Heart left ventricle (tissue), 16 donors: ENCODE measurements at regions not wholly inside any gene's neighbourhood (a gene's known extent, or its start where the extent isn't known, plus 50 kb on each side); places are given as distances from the start of the nearest gene placed in this dataset.

Source experiments
- ATAC-seq, 4 donors: fragments of 200-7000 bp; cut with Tn5 transposase; one replicate each; pipeline ENCODE4 v1.9.1; 2020 to 2022; ENCODE audit warnings: moderate library complexity in 4 of 4, mild to moderate bottlenecking in 3 of 4, moderate number of reproducible peaks in 1 of 4
- DNase-seq, 5 donors: peaks; one replicate each; pipeline ENCODE4 v3.0.0-alpha.2; 2020
- H3K27ac ChIP-seq, 12 donors: fragments of 200-600 bp; sonication (generic) in 4 of 12; one replicate each; pipeline versions ENCODE4 v1.5.0 to v1.8.0; 2016 to 2022; ENCODE audit warnings: mild to moderate bottlenecking in 2 of 12
- H3K27me3 ChIP-seq, 9 donors: fragments of 200-600 bp; sonication (generic) in 2 of 9; one replicate each; pipeline versions ENCODE4 v1.5.1 to v1.8.0; 2016 to 2022; ENCODE audit warnings: mild to moderate bottlenecking in 3 of 9
- H3K36me3 ChIP-seq, 9 donors: fragments of 200-600 bp; sonication (generic) in 2 of 9; one replicate each; pipeline versions ENCODE4 v1.5.0 to v1.8.0; 2018 to 2022; ENCODE audit warnings: mild to moderate bottlenecking in 2 of 9
- H3K4me1 ChIP-seq, 12 donors: fragments of 200-600 bp; sonication (generic) in 4 of 12; one replicate each; pipeline versions ENCODE4 v1.5.0 to v1.8.0; 2016 to 2022; ENCODE audit warnings: mild to moderate bottlenecking in 3 of 12
- H3K4me3 ChIP-seq, 12 donors: fragments of 200-600 bp; sonication (generic) in 4 of 12; one replicate each; pipeline versions ENCODE4 v1.5.0 to v1.8.0; 2017 to 2022; ENCODE audit warnings: mild to moderate bottlenecking in 9 of 12, moderate library complexity in 4 of 12
- H3K9me3 ChIP-seq, 12 donors: fragments of 200-600 bp; sonication (generic) in 4 of 12; one replicate each; pipeline versions ENCODE4 v1.5.0 to v1.8.0; 2016 to 2022; ENCODE audit warnings: mild to moderate bottlenecking in 1 of 12
- POLR2A ChIP-seq, 2 donors: fragments of 450-650 bp; IDR thresholded peaks; one replicate each; pipeline ENCODE4 v1.6.1; 2017; ENCODE audit warnings: antibody characterized with exemption in 2 of 2, mild to moderate bottlenecking in 2 of 2, moderate library complexity in 2 of 2
- WGBS, 4 donors: extraction: QIAGEN DNeasy Blood & Tissue Kit in 2 of 4; methylation state at CpG; one replicate each; pipeline versions ENCODE4 v1.1.5 to v1.1.7; 2013 to 2018; 5-methylcytosine and 5-hydroxymethylcytosine counted together
- intact Hi-C, 10 donors: fragments of 100-400 bp; cut with DNase I; formaldehyde crosslinking; loops; one replicate each; pipeline versions ENCODE4 v1.11.1 to v1.14.2; 2022
- TF ChIP-seq, protein P1 (sequence below), 12 donors: fragments of 200-600 bp; sonication (generic) in 4 of 12; IDR thresholded peaks; one replicate each; pipeline versions ENCODE4 v1.5.0 to v1.8.0; 2018 to 2022; ENCODE audit warnings: antibody characterized with exemption in 12 of 12, mild to moderate bottlenecking in 5 of 12
- donor health status: ischemic (EF 13 %, LVEDD 7.1; RV severe dilation, severe dysfunction).
- donor health status: healthy with polysubstance abuse.
- donor health status: DM: no; HTN: yes; CAD: no.
- donor health status: DM: no; HTN: no; CAD: no.
- donor health status: ischemic (EF 25% LVEDD 6.9; RV normal size, moderate dysfunction).
- donor health status: ischemic (EF 25% LVEDD 5.7; RV mildly dilated, moderate dysfunction).
- donor health status: healthy.
- donor health status: DM: yes; HTN: yes; CAD: no.
- donor health status: ischemic (EF 35%, LVEDD 5.7; RV mildly dilated, moderate dysfunction).
- donor health status: nonischemic (EF 11% LVEDD 7.7; RV severe dilation, severe dysfunction).
- donor health status: DM: yes; HTN: yes; CAD: no.
- donor health status: PGD.
- donor health status: ischemic (EF 29% LVEDD 5.4; RV normal size, mild dysfunction).
- donor health status: nonischemic (EF 23%, LVEDD 6.1; RV moderate dilation, normal function).

DNA sequence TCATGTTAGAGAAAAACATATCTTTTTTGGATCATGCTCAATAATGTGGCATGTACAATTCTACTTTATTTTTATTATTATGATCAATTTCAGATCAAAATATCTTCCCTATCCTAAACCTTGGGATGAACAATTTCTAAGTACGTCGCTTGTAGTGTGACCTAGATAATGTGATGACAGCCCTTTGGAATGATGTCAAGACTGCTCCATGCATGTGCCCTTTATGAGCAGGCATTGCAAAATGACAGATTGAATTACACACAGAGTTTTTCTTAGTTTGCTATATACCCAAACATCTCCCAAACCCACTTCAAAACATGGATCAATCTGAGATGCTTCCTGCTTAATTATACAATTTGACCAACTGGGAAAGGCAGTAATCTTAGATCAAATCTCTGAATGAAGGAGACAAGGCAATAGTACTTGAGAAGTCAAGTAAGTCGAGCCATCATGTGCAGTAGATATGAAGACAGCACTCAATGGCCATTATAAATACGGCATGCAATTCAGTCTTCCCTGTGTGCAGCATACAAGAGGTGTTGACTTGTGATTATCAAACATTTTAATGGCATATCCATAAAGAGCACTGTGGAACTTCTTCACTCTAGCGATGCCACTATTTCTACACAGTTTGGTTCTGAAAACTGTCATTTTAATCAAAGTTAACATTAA, 294.8 kb downstream of the RNF144B start:
- Histone ChIP-seq H3K27ac (no peak overlapping the region), H3K36me3 (no peaks in the 10 kb centered on the region), H3K9me3 (peaks cover 0 to 8% (median 0%) of the 10 kb centered on the region in 12 donors), H3K4me1 (no peaks in the 10 kb centered on the region), H3K27me3 (no peaks in the 10 kb centered on the region), H3K4me3 (no peak overlapping the region)
- DNase-seq (no peak), ATAC-seq (no peak)
- intact Hi-C loops = no loop called here
- TF ChIP-seq, protein P1, sequence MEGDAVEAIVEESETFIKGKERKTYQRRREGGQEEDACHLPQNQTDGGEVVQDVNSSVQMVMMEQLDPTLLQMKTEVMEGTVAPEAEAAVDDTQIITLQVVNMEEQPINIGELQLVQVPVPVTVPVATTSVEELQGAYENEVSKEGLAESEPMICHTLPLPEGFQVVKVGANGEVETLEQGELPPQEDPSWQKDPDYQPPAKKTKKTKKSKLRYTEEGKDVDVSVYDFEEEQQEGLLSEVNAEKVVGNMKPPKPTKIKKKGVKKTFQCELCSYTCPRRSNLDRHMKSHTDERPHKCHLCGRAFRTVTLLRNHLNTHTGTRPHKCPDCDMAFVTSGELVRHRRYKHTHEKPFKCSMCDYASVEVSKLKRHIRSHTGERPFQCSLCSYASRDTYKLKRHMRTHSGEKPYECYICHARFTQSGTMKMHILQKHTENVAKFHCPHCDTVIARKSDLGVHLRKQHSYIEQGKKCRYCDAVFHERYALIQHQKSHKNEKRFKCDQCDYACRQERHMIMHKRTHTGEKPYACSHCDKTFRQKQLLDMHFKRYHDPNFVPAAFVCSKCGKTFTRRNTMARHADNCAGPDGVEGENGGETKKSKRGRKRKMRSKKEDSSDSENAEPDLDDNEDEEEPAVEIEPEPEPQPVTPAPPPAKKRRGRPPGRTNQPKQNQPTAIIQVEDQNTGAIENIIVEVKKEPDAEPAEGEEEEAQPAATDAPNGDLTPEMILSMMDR (IDR thresholded peaks at IDR 0.05) = no peak
- TF ChIP-seq POLR2A (IDR thresholded peaks at IDR 0.05) = no peak
- WGBS, 4 donors = 30 to 40% (median 33%) methylated on average over 5 of the region's 5 CpGs

DNA sequence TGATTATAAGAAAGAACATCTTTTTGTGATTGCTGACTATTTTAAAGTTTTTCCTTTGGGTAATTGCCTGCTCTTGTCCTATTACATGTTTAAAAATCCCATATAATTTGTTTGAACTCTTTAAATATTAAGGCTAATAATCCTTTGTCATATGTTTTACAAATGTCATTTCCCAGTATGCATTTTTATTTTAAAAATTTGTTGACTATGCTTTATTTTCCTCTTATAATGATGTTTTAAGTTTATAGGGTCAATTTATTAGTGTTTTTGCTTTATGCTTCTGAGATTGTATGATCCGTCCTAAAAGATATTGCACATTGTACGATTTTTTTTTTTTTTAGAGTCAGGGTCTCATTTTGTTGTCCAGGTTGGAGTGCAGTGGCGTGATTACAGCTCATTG, 297.2 kb downstream of the RNF144B start:
- no peak for ATAC-seq
- TF ChIP-seq POLR2A (IDR thresholded peaks at IDR 0.05) = no peak
- TF ChIP-seq, protein P1 (IDR thresholded peaks at IDR 0.05) = no peak

DNA sequence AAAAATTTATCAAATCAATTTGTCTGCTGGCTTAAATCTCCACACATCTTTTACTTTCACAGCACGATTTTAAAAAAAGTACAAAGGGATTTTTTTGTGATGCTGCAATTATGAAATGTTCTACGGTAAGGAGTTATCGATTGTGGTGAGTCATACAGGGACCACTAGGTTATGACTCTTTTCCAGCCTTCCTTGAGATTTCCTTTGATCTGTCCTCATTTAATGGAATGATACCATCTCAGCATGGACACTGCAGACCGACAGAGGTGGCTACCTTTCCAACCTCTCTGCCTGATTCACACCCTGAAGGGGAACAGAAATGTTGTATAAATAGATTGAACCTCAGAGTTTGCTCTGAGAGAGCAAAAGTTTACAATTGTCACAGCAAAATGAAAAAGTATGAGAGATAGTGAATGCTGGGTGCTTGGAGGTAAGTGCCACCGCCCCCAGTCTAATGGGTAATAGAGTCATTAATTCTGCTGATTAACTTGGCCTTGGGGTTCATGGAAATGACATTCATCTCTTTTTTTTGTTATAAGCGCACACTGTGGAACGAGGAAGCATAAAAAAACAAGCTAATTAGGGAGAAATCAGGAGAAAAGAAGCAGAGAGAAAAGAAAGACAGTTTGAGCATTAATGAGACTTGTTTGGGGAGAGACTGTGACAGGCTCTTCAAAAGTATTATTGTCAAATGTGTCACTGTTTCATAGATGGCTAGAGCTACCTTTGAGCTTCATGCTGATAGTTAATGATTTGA, 306.0 kb downstream of the RNF144B start:
- ATAC-seq (no peak), DNase-seq (no peak)
- TF ChIP-seq, protein P1 (IDR thresholded peaks at IDR 0.05) = no peak
- no peak for TF ChIP-seq POLR2A (IDR thresholded peaks at IDR 0.05)
- H3K9me3 ChIP-seq = no peaks in the 10 kb centered on the region
- intact Hi-C loops = no loop called here
- H3K4me1 ChIP-seq = no peaks in the 10 kb centered on the region
- no peaks in the 10 kb centered on the region for H3K27me3 ChIP-seq
- 72 to 78% (median 73%) methylated on average over 7 of the region's 7 CpGs for WGBS, 4 donors
- no peak overlapping the region for H3K27ac ChIP-seq
- H3K4me3 ChIP-seq = no peak overlapping the region
- no peaks in the 10 kb centered on the region for H3K36me3 ChIP-seq

More for the DNA sequence above, 297.2 kb downstream of the RNF144B start:
- no peak for DNase-seq
- Histone ChIP-seq H3K36me3 (no peaks in the 10 kb centered on the region), H3K9me3 (peaks cover 0 to 2% (median 0%) of the 10 kb centered on the region in 12 donors), H3K4me1 (no peaks in the 10 kb centered on the region), H3K27ac (no peak overlapping the region), H3K27me3 (no peaks in the 10 kb centered on the region), H3K4me3 (no peak overlapping the region)
- intact Hi-C loops = no loop called here
- 43 to 67% (median 64%) methylated on average over 3 of the region's 3 CpGs for WGBS, 4 donors

DNA sequence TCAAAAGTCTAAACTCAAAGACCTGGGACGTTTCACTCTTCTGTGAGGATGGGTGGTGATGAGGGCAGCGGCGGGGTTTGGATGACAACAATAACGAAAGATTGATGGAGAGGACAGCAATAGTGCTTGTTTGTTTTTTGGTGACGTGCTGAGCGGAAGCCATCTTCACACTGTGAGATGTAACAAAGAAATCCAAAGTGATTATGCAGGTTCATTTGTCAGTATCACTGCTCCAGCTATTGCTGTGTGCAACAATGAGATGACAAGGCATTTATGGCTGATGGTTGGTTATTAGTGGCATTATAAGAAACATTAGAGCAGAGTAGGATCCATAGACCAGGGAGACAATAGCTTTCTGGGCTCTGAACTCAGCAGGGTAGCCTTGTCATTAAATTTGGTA, 306.7 kb downstream of the RNF144B start:
- intact Hi-C loops = no loop called here
- 75 to 79% (median 76%) methylated on average over 6 of the region's 6 CpGs for WGBS, 4 donors
- no peaks in the 10 kb centered on the region for H3K4me1 ChIP-seq
- no peaks in the 10 kb centered on the region for H3K27me3 ChIP-seq
- TF ChIP-seq POLR2A (IDR thresholded peaks at IDR 0.05) = no peak
- TF ChIP-seq, protein P1 (IDR thresholded peaks at IDR 0.05) = no peak
- DNase-seq (peak in 1 of 5 donors; percentile 28), ATAC-seq (no peak)
- no peak overlapping the region for H3K4me3 ChIP-seq
- H3K9me3 ChIP-seq = no peaks in the 10 kb centered on the region
- H3K36me3 ChIP-seq = no peaks in the 10 kb centered on the region
- no peak overlapping the region for H3K27ac ChIP-seq
